SU-DHL-6 (cell line): ENCODE measurements at regions not wholly inside any gene's neighbourhood (a gene's known extent, or its start where the extent isn't known, plus 50 kb on each side); places are given as distances from the start of the nearest gene placed in this dataset.

Source experiments
- H2AFZ ChIP-seq: fragments of 200-600 bp; sonication (generic); 2 replicates; pipeline ENCODE4 v1.6.1; 2014; ENCODE audit warnings: low read depth, mild to moderate bottlenecking, moderate library complexity, mixed read lengths, antibody characterized with exemption, low read length; ENCODE audit not compliant: severe bottlenecking
- H3F3A ChIP-seq: fragments of 200-600 bp; shearing (Covaris generic); 2 replicates; pipeline ENCODE4 v1.6.0; 2016; ENCODE audit warnings: antibody characterized with exemption, mild to moderate bottlenecking; ENCODE audit not compliant: insufficient read depth
- H3K27ac ChIP-seq: fragments of 200-600 bp; sonication (generic); 2 replicates; pipeline ENCODE4 v1.5.1; 2016; ENCODE audit warnings: low read depth, mild to moderate bottlenecking, low read length, moderate library complexity, mixed read lengths
- H3K27me3 ChIP-seq: fragments of 200-600 bp; sonication (generic), shearing (Covaris generic); 2 replicates; pipeline ENCODE4 v1.6.0; 2014; ENCODE audit warnings: mild to moderate bottlenecking, low read length
- H3K36me3 ChIP-seq: fragments of 200-600 bp; sonication (generic); 2 replicates; pipeline ENCODE4 v1.6.1; 2014; ENCODE audit warnings: mild to moderate bottlenecking, low read length, mixed read lengths
- H3K4me2 ChIP-seq: fragments of 300-600, 200-600 bp; shearing (Covaris generic), sonication (generic); 2 replicates; pipeline ENCODE4 v1.6.0; 2014; ENCODE audit warnings: low read length, low read depth, mild to moderate bottlenecking; ENCODE audit not compliant: poor library complexity, severe bottlenecking
- H3K4me3 ChIP-seq: fragments of 200-600 bp; sonication (generic); 2 replicates; pipeline ENCODE4 v1.5.1; 2014; ENCODE audit warnings: antibody characterized with exemption, low read length, mild to moderate bottlenecking, mixed read lengths; ENCODE audit not compliant: insufficient read depth, poor library complexity, severe bottlenecking
- H3K79me2 ChIP-seq: fragments of 200-600 bp; sonication (generic); 2 replicates; pipeline ENCODE4 v1.6.1; 2014; ENCODE audit warnings: mild to moderate bottlenecking, low read length, moderate library complexity; ENCODE audit not compliant: insufficient read depth
- H3K9ac ChIP-seq: fragments of 200-600 bp; sonication (generic); 2 replicates; pipeline ENCODE4 v1.7.0; 2014; ENCODE audit warnings: mild to moderate bottlenecking, low read length
- H3K9me2 ChIP-seq: fragments of 200-600 bp; sonication (generic); replicated peaks from 2 replicates; pipeline ENCODE4 v1.6.1; 2014; ENCODE audit warnings: low read length; ENCODE audit not compliant: insufficient read depth
- H3K9me3 ChIP-seq: fragments of 200-600 bp; sonication (generic); 2 replicates; pipeline ENCODE4 v1.6.1; 2014; ENCODE audit warnings: low read length, mixed read lengths; ENCODE audit not compliant: insufficient read depth
- H4K20me1 ChIP-seq: fragments of 200-600 bp; sonication (generic); 2 replicates; pipeline ENCODE4 v1.6.1; 2014; ENCODE audit warnings: low read depth, mild to moderate bottlenecking, antibody characterized with exemption, low read length, moderate library complexity, mixed read lengths
- CTCF ChIP-seq: fragments of 200-600 bp; sonication (generic); IDR thresholded peaks from one replicate; pipeline ENCODE4 v1.5.1; 2017; ENCODE audit warnings: antibody characterized with exemption, mild to moderate bottlenecking, low read length, moderate library complexity; ENCODE audit not compliant: insufficient read depth, poor library complexity, severe bottlenecking
- EZH2phosphoT487 ChIP-seq: fragments of 200-600 bp; sonication (generic), shearing (Covaris generic); conservative IDR thresholded peaks from 2 replicates; pipeline ENCODE4 v1.6.1; 2018; ENCODE audit warnings: mild to moderate bottlenecking, antibody characterized with exemption, low read length, moderate library complexity, mixed read lengths

GRCh38 chr7:89511900-89512299, 642.4 kb upstream of the STEAP1 start:
- Histone ChIP-seq H3K9me3 (no peaks in the 10 kb centered on the region), H3K4me2 (no peak overlapping the region), H2AFZ (no peak overlapping the region), H3K27ac (no peak overlapping the region), H4K20me1 (no peaks in the 10 kb centered on the region), H3K27me3 (no peaks in the 10 kb centered on the region), H3K9me2 (no peaks in the 10 kb centered on the region; the same call in 1 of the 2 replicates), H3F3A (no peaks in the 10 kb centered on the region), H3K36me3 (no peaks in the 10 kb centered on the region), H3K79me2 (no peaks in the 10 kb centered on the region), H3K9ac (no peak overlapping the region), H3K4me3 (no peak overlapping the region)
- no peak for TF ChIP-seq CTCF
- no peak for TF ChIP-seq EZH2phosphoT487

GRCh38 chr7:89514970-89515369, 639.3 kb upstream of the STEAP1 start:
- H3K4me2 ChIP-seq: no peak overlapping the region
- no peaks in the 10 kb centered on the region for H3K9me2 ChIP-seq
- H3K36me3 ChIP-seq: no peaks in the 10 kb centered on the region
- H2AFZ ChIP-seq: no peak overlapping the region
- H4K20me1 ChIP-seq: no peaks in the 10 kb centered on the region
- H3K9me3 ChIP-seq: no peaks in the 10 kb centered on the region
- H3K9ac ChIP-seq: no peak overlapping the region
- no peak overlapping the region for H3K27ac ChIP-seq
- H3F3A ChIP-seq: no peaks in the 10 kb centered on the region
- H3K27me3 ChIP-seq: no peaks in the 10 kb centered on the region
- H3K79me2 ChIP-seq: no peaks in the 10 kb centered on the region
- no peak for TF ChIP-seq EZH2phosphoT487
- TF ChIP-seq CTCF: no peak
- H3K4me3 ChIP-seq: no peak overlapping the region

- Histone ChIP-seq H3K27me3 (no peaks in the 10 kb centered on the region), H3K36me3 (no peaks in the 10 kb centered on the region), H3K4me3 (no peak overlapping the region), H3K9ac (no peak overlapping the region), H3K4me2 (no peak overlapping the region), H3K9me3 (no peaks in the 10 kb centered on the region), H3K9me2 (no peaks in the 10 kb centered on the region), H3K27ac (no peak overlapping the region), H3F3A (no peaks in the 10 kb centered on the region), H2AFZ (no peak overlapping the region), H3K79me2 (no peaks in the 10 kb centered on the region), H4K20me1 (no peaks in the 10 kb centered on the region)
- TF ChIP-seq EZH2phosphoT487 (no peak), CTCF (no peak)
Observed at GRCh38 chr7:89517815-89518214, 636.5 kb upstream of the STEAP1 start.
